Adrenal gland (tissue), 9 donors: ENCODE measurements at regions not wholly inside any gene's neighbourhood (a gene's known extent, or its start where the extent isn't known, plus 50 kb on each side); places are given as distances from the start of the nearest gene placed in this dataset.

Experiments
- DNase-seq, 7 donors: peaks; one replicate each; pipeline ENCODE4 v3.0.0-alpha.2; 2019 to 2020
- H3K27ac ChIP-seq, 5 donors: fragments of 200-600 bp; sonication (generic) in 4 of 5; 1 replicate in 3 of 5; 2 replicates in 2 of 5; pipeline versions ENCODE4 v1.5.1 to v1.8.0; 2016 to 2020; ENCODE audit warnings: mild to moderate bottlenecking in 1 of 5
- H3K27me3 ChIP-seq: fragments of 200-600 bp; 2 replicates; pipeline ENCODE4 v1.8.0; 2021
- H3K36me3 ChIP-seq, 2 donors: fragments of 200-600 bp; replicated peaks in 1 of 2; 1 replicate in 1 of 2; 2 replicates in 1 of 2; pipeline versions ENCODE4 v1.5.1 to v1.8.0; 2018 to 2022
- H3K4me1 ChIP-seq, 2 donors: fragments of 200-600 bp; replicated peaks in 1 of 2; 1 replicate in 1 of 2; 2 replicates in 1 of 2; pipeline versions ENCODE4 v1.5.1 to v1.8.0; 2018 to 2021
- H3K4me3 ChIP-seq, 4 donors: fragments of 200-600 bp; sonication (generic) in 3 of 4; one replicate each; pipeline ENCODE4 v1.5.1; 2016 to 2018
- H3K9me3 ChIP-seq, 3 donors: fragments of 200-600 bp; sonication (generic) in 1 of 3; replicated peaks in 1 of 3; 1 replicate in 2 of 3; 2 replicates in 1 of 3; pipeline versions ENCODE4 v1.5.1 to v1.8.0; 2016 to 2021
- POLR2A ChIP-seq, 2 donors: fragments of 450-650 bp; IDR thresholded peaks; one replicate each; pipeline ENCODE4 v1.6.1; 2017; ENCODE audit warnings: antibody characterized with exemption in 2 of 2, mild to moderate bottlenecking in 2 of 2, moderate library complexity in 1 of 2
- WGBS, 4 donors: extraction: QIAGEN DNeasy Blood & Tissue Kit in 2 of 4; methylation state at CpG; one replicate each; pipeline versions ENCODE4 v1.1.5 to v1.1.7; 2013 to 2017; 5-methylcytosine and 5-hydroxymethylcytosine counted together
- intact Hi-C, 2 donors: fragments of 100-400 bp; cut with DNase I; formaldehyde crosslinking; loops; one replicate each; pipeline versions ENCODE4 v1.14.1 to v1.15.0; 2022 to 2023
- TF ChIP-seq, protein P1 (sequence below), 6 experiments: fragments of 450-650 bp in 4 of 6; fragments of 200-600 bp in 2 of 6; sonication (generic) in 1 of 6; IDR thresholded peaks; 1 replicate in 5 of 6; 2 replicates in 1 of 6; pipeline versions ENCODE4 v1.5.1 to v1.8.0; 2016 to 2021; ENCODE audit warnings: antibody characterized with exemption in 6 of 6, mild to moderate bottlenecking in 2 of 6, moderate library complexity in 1 of 6
- donor health status: healthy with polysubstance abuse.
- donor health status: Bipolar disorder and iron deficiency.
- donor health status: DM: yes; HTN: yes; CAD: no.
- donor health status: DM: no; HTN: no; CAD: no.
- donor health status: DM: no; HTN: no; CAD: no.

DNA sequence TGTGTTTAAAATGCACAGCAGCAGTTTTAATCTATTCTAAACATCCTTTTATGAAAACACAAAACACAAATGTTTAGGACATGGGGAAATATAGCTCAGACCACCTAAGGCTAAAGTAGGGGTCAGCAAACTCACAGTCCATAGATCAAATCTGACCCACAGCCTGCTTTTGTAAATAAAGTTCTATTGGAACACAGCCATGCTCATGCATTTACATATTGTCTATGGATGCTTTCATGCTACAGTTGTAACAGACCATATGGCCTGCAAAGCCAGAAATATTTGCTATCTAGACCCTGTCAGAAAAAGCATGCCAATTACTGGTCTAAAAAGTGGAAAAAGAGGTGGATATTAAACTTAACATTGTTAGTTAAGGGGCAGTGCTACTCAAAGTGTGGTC, 1105.4 kb upstream of the KLHL29 start:
- intact Hi-C loops, result no loop called here
- H3K4me1 ChIP-seq, result peaks cover 0 to 4% of the 10 kb centered on the region in 2 donors
- no peak for DNase-seq
- H3K4me3 ChIP-seq, result no peak overlapping the region
- no peaks in the 10 kb centered on the region for H3K27me3 ChIP-seq
- no peaks in the 10 kb centered on the region for H3K9me3 ChIP-seq
- no peak for TF ChIP-seq POLR2A (IDR thresholded peaks at IDR 0.05)
- no peaks in the 10 kb centered on the region for H3K36me3 ChIP-seq
- no peak overlapping the region for H3K27ac ChIP-seq

DNA sequence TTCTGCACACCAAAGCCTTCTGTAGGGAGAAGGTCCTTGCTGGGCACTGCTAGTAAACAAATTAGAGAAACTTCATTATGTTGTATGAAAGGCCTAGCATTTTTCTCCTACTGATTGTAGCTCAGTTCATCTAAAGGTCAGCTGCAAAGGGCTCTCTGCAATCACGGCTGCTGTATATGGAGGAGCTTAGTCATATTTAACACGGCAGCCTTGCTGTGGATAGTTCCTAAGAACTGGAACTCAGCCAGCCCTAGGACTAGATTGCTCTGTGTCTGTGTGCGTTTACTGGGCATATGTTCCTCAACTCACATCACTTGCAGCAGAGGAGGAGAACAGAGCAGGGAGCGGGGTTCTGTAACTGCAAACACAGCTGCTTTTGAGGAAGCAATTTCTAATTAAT, 1103.9 kb upstream of the KLHL29 start:
- intact Hi-C loops, result no loop called here
- Histone ChIP-seq H3K4me1 (peaks cover 0 to 4% of the 10 kb centered on the region in 2 donors), H3K9me3 (no peaks in the 10 kb centered on the region), H3K27me3 (no peaks in the 10 kb centered on the region), H3K4me3 (no peak overlapping the region), H3K36me3 (no peaks in the 10 kb centered on the region), H3K27ac (no peak overlapping the region)
- no peak for TF ChIP-seq POLR2A (IDR thresholded peaks at IDR 0.05)
- TF ChIP-seq, protein P1, sequence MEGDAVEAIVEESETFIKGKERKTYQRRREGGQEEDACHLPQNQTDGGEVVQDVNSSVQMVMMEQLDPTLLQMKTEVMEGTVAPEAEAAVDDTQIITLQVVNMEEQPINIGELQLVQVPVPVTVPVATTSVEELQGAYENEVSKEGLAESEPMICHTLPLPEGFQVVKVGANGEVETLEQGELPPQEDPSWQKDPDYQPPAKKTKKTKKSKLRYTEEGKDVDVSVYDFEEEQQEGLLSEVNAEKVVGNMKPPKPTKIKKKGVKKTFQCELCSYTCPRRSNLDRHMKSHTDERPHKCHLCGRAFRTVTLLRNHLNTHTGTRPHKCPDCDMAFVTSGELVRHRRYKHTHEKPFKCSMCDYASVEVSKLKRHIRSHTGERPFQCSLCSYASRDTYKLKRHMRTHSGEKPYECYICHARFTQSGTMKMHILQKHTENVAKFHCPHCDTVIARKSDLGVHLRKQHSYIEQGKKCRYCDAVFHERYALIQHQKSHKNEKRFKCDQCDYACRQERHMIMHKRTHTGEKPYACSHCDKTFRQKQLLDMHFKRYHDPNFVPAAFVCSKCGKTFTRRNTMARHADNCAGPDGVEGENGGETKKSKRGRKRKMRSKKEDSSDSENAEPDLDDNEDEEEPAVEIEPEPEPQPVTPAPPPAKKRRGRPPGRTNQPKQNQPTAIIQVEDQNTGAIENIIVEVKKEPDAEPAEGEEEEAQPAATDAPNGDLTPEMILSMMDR (IDR thresholded peaks at IDR 0.05), result no peak
- 22 to 36% (median 27%) methylated on average over 4 of the region's 4 CpGs for whole genome bisulfite sequencing, 4 donors
- DNase-seq, result peak; percentile 15 to 58 (median 28)

DNA sequence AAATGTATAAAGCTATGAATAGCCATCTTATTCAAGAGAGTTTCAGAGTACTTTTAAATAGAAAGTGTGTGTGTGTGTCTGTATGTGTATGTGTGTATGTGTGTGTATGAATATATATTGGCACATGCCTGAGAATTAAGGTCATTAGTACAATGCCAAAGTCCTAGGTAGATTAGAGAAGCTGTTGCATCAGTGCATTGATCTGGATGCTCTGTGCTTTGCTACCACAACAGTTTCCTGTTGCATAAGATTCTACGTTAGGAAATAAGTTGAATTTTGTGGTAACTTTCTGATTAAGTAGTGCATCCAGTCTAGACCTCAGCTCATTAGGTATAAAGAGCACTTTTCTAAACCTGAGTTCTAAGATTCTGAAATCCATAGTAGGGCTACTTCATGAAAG, 1102.8 kb upstream of the KLHL29 start:
- 53 to 78% (median 59%) methylated on average over 1 of the region's 1 CpG for WGBS, 4 donors

DNA sequence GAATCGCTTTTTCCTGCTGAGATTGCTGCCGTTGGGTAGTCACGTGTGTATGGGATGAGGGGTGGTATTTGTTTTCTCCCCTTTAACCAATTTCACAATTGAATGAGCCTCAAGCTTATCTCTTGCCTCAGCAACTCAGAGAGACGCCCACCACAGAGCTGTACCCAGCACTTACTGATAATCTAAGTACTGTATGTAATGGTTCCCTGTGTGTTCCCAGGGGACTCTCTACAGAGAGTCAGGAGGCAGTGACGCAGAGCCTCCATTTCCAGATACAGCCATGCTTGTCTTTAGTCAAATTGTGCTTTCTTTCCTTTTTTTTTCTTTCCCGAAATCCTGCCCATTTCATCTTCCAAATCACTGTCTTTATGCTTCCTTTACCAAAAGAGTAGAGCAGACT, 1102.1 kb upstream of the KLHL29 start:
- Histone ChIP-seq H3K4me1 (peaks cover 0 to 4% of the 10 kb centered on the region in 2 donors), H3K27ac (no peak overlapping the region), H3K36me3 (no peaks in the 10 kb centered on the region), H3K27me3 (no peaks in the 10 kb centered on the region), H3K4me3 (no peak overlapping the region), H3K9me3 (no peaks in the 10 kb centered on the region)
- no peak for DNase-seq
- WGBS, 4 donors, result 75 to 85% (median 79%) methylated on average over 6 of the region's 6 CpGs
- intact Hi-C loops, result no loop called here
- TF ChIP-seq, protein P1 (IDR thresholded peaks at IDR 0.05), result no peak
- no peak for TF ChIP-seq POLR2A (IDR thresholded peaks at IDR 0.05)

More for the DNA sequence above, 1102.8 kb upstream of the KLHL29 start:
- no peaks in the 10 kb centered on the region for H3K36me3 ChIP-seq
- DNase-seq, result no peak
- no peaks in the 10 kb centered on the region for H3K9me3 ChIP-seq
- H3K4me1 ChIP-seq, result peaks cover 0 to 4% of the 10 kb centered on the region in 2 donors
- intact Hi-C loops, result no loop called here
- no peak overlapping the region for H3K4me3 ChIP-seq
- H3K27me3 ChIP-seq, result no peaks in the 10 kb centered on the region
- no peak overlapping the region for H3K27ac ChIP-seq
- TF ChIP-seq, protein P1 (IDR thresholded peaks at IDR 0.05), result no peak
- no peak for TF ChIP-seq POLR2A (IDR thresholded peaks at IDR 0.05)

DNA sequence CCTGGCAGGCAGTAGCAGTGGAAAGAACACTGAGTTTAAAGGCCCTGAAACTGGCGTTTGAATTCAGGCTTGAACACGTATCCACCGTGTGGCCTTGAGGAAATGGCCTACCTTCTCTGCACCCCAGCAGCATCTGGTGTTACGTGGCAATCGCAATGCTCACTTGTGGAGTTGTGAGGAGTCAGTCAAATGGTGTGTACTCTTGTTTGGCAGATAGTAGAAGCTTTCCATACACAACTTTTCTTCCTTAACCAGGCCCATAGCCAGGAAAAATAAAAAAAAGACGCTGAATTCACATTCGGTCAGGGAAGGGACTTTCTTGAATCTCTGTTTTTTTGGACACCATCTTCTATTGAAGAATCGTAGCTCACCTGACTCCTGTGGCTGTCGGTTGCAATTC, 1101.5 kb upstream of the KLHL29 start:
- no peak for DNase-seq
- Histone ChIP-seq H3K4me1 (peaks cover 0 to 4% of the 10 kb centered on the region in 2 donors), H3K27me3 (no peaks in the 10 kb centered on the region), H3K27ac (no peak overlapping the region), H3K36me3 (no peaks in the 10 kb centered on the region), H3K4me3 (no peak overlapping the region), H3K9me3 (no peaks in the 10 kb centered on the region)
- TF ChIP-seq, protein P1 (IDR thresholded peaks at IDR 0.05), result no peak
- no peak for TF ChIP-seq POLR2A (IDR thresholded peaks at IDR 0.05)
- intact Hi-C loops, result no loop called here
- WGBS, 4 donors, result 79 to 89% (median 83%) methylated on average over 9 of the region's 9 CpGs
